ENCODE measurements at regions not wholly inside any gene's neighbourhood (a gene's known extent, or its start where the extent isn't known, plus 50 kb on each side); places are given as distances from the start of the nearest gene placed in this dataset.
"Not testable (repeated sequence)": the region's sequence is repeated elsewhere in the genome, so short reads cannot be mapped to it uniquely, and the experiment has no call there.

DNA sequence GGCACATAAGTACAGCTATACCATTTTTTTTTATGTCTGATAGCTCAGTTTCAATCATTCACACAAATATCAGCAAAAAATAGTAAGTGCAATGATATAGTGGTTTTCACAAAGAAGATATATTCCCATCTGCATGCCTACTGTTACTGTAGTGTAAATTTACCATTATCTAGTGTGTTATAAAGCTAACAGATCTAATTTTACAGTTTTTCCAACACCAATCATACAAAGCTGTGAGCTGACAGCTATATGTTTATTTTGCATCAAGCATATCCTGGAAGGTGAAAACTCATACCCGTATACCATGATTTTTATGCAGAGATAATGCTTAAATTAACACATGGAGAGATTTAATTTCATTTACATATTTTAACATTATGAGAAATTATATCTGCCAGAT, 89.9 kb upstream of the HAPLN1 start:
- TF ChIP-seq, protein P1, sequence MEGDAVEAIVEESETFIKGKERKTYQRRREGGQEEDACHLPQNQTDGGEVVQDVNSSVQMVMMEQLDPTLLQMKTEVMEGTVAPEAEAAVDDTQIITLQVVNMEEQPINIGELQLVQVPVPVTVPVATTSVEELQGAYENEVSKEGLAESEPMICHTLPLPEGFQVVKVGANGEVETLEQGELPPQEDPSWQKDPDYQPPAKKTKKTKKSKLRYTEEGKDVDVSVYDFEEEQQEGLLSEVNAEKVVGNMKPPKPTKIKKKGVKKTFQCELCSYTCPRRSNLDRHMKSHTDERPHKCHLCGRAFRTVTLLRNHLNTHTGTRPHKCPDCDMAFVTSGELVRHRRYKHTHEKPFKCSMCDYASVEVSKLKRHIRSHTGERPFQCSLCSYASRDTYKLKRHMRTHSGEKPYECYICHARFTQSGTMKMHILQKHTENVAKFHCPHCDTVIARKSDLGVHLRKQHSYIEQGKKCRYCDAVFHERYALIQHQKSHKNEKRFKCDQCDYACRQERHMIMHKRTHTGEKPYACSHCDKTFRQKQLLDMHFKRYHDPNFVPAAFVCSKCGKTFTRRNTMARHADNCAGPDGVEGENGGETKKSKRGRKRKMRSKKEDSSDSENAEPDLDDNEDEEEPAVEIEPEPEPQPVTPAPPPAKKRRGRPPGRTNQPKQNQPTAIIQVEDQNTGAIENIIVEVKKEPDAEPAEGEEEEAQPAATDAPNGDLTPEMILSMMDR (conservative IDR thresholded peaks at IDR 0.05; ENCODE audit: low read depth, low read length): no peak
- no peak overlapping the region for H3K4me3 ChIP-seq (ENCODE audit: low read depth, low read length)
- DNase-seq (ENCODE audit: low read depth): no peak

DNA sequence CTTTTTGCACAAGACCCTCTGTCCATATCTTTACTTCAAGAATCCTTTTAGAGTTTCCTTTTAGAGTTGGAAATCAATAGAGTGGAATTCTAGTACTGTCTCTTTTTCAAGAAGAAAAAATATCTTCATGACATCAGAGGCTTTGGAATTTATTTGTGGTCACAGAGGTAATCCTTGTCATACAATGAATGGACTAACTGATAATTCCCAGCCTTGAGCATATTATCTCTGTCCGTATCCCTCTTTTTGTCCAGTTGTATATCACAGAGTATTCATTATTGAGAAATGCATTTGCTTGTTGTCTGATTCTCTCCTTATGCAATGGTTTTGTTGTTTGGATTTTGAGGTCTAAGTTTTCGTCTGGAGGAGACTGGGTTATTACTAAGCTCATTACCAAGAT, 82.0 kb upstream of the HAPLN1 start:
- H3K4me3 ChIP-seq (ENCODE audit: low read depth, low read length): no peak overlapping the region
- DNase-seq (ENCODE audit: low read depth): peak; percentile 13
- TF ChIP-seq, protein P1 (conservative IDR thresholded peaks at IDR 0.05; ENCODE audit: low read depth, low read length): no peak

DNA sequence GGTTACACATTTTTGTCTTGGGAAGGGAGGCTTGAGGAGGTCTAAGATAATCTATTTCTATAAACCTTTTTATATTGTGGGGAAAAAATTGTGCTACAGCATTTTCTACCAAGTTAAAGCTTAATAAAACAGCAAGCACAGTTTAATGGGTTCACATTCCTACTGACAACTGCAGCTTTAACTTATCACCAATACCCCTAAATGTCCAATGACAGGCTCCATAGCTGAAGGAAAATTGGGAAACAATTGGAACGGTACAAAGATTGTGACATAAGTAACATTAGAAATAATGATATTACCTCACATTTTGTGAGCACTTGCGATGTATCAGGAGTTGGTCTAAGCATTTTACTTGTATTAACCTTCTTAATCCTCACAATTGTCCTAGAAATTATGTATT, 79.5 kb upstream of the HAPLN1 start:
- no peak for DNase-seq (ENCODE audit: low read depth)
- TF ChIP-seq, protein P1 (conservative IDR thresholded peaks at IDR 0.05; ENCODE audit: low read depth, low read length): no peak
- no peak overlapping the region for H3K4me3 ChIP-seq (ENCODE audit: low read depth, low read length)

DNA sequence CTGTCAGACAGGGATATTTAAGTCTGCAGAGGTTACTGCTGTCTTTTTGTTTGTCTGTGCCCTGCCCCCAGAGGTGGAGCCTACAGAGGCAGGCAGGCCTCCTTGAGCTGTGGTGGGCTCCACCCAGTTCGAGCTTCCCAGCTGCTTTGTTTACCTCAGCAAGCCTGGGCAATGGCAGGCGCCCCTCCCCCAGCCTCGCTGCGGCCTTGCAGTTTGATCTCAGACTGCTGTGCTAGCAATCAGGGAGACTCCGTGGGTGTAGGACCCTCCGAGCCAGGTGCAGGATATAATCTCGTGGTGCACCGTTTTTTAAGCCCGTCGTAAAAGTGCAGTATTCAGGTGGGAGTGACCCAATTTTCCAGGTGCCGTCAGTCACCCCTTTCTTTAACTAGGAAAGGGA, 78.4 kb upstream of the HAPLN1 start:
- DNase-seq (ENCODE audit: low read depth); H3K4me3 ChIP-seq (ENCODE audit: low read depth, low read length): not testable (repeated sequence)

DNA sequence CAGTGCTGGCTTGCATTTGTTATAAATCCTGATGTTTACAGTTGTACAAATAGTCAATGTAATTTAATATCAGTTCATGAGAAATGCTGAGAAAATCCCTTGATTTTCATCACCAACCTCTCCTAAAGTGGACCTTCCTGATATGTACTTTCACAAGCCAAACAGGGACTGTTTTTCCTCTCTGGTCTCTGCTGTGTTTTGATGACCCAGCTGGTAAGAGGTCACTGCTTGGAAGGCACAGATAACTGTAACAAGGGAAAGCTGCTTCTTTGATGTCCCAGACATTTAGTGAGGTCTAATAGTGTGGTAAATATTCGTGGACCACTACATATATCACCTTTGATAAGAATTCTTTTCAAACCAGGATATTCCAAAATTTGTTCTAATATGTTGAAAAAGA, 68.7 kb upstream of the HAPLN1 start:
- no peak for DNase-seq (ENCODE audit: low read depth)
- TF ChIP-seq, protein P1 (conservative IDR thresholded peaks at IDR 0.05; ENCODE audit: low read depth, low read length): no peak
- H3K4me3 ChIP-seq (ENCODE audit: low read depth, low read length): no peak overlapping the region

DNA sequence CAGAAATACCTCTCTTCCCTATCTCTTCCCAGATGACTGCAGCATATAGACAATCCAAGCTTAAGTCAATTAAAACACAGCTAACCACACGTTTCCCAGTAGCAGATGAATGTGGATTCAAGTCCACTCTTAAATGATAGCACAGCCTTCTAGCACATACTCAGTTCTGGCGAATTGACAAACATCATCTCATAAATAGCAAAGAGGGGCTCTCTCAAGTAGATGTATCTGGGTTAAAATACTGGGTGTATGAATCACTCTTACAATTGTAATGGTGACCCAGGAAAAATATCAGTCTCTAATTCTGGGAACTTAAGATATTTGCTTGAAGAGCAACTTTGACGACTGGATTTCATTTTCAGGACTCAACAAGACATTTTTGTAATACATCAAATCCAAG, 67.0 kb upstream of the HAPLN1 start:
- TF ChIP-seq, protein P1 (conservative IDR thresholded peaks at IDR 0.05; ENCODE audit: low read depth, low read length): no peak
- no peak overlapping the region for H3K4me3 ChIP-seq (ENCODE audit: low read depth, low read length)
- peak; percentile 4 for DNase-seq (ENCODE audit: low read depth)

DNA sequence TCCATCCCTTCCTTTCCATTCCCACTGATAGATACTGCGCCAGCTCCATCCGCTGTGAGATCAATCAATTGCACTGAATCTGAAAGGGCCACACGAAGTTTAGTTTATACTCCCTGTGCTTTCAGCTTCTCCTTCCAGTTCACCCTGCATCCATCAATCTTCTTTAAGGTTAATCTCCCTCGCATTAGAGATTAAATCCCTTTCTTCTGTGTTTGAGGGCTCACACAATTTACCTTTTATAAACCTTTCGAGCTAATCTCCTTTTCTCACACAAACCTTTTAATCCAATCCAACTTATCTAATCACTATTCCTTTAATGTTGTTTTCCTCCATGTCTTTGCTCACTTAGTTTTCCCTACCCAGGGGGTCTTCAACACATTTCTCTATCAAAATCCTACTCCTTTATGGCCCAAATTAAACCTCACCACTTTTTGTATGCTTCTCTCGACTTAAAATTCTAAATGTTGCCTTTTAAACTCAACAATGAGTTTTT, 64.6 kb upstream of the HAPLN1 start:
- no peak overlapping the region for H3K4me3 ChIP-seq (ENCODE audit: low read depth, low read length)
- DNase-seq (ENCODE audit: low read depth): no peak
- TF ChIP-seq, protein P1 (conservative IDR thresholded peaks at IDR 0.05; ENCODE audit: low read depth, low read length): no peak

Data from choroid plexus epithelial cell (primary cell).